ENCODE measurements at regions not wholly inside any gene's neighbourhood (a gene's known extent, or its start where the extent isn't known, plus 50 kb on each side); places are given as distances from the start of the nearest gene placed in this dataset.
"Not testable (repeated sequence)": the region's sequence is repeated elsewhere in the genome, so short reads cannot be mapped to it uniquely, and the experiment has no call there.

DNA sequence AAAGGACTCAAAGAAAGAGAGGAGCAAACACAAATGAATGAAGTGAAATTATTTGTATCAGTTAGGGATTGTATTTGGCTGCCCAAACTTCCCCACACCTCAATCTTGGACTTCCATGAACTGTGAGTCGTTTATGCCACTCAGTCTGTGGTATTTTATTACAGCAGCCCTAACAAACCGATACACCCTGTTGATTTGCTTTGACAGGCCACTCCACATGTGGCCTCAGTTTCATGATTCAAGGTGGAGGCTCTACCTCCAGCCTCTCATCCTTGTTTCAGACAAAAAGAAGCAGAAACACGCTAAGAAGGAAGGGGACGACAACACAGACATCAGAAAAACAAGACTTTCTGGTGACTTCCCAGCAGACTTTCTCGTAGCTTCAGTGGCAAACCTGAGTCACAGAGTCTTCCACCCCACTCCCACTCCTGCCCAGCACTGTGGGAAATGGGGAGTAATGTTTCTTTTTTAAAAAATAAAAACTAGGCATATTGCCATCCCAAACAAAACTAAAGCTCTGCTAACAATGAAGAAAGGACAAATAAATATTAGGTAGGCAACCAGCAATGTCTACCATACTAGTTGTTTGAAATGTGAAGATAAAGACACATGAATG lies 52.2 kb upstream of the ABCA1 start:
- DNase-seq, result no peak

DNA sequence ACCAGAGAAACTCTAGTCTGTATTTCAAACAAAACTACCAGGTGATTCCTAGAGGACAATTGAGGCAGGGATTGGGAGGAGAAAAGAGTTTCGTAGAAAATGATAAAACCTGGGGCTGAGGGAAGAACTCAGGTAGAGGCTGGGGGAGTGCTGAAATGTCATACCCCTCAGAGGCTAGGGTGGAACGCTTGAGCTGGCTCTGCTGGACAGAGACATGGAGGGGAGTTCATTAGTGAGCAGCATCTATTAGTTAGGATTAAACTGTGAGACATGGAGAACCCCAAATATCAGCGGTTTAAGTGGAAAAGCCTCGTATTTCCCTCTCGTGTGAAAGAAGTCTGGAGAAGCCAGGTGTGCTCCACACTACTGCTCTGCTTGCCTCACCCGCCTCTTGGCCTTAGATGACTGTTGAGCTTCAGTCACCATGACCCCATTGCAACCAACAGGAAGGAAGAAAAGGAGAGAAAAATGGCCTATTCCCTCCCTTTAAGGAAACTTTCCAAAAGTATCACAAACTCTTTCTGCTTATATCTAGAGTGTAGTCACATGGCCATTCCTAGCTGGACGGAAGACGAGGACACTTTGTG lies 53.7 kb upstream of the ABCA1 start:
- no peak for DNase-seq

DNA sequence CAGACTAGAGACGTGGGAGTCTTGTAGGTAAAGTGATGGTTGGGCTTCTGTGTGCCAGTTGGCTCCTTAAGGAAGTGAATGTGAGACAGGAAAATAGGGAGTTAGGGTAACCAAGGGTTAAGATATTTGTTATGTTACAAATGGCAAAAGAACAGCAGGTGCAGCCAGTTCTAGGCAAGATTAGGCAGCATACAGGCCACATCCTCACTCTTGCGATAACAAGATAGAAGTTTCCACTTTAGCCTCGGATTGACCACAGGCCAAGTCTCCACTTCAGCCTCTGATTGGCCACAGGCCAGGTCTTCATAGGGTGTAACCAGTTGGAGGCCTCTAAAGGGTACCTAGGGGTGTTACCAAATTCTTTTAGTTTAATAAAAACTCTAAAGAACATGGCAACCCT lies 54.6 kb upstream of the ABCA1 start:
- DNase-seq, result no peak

DNA sequence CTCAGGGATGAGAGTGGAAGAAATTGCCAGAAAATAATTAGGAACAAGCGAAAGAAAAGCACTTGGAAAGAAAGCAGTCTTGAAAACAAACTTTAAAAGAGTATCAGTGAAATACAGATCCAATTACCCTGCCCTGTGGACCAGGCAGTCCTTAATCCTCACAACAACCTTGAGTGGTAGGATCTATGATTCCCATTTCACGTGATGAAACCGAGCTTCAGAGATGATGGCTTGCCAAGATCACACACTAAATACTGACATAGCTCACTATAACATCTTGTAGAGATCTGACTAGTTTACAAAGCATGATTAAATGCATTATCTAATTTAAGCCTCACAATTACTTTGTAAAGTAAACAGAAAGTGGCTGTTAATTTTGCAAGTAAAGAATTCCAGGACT lies 55.5 kb upstream of the ABCA1 start:
- DNase-seq, result no peak

DNA sequence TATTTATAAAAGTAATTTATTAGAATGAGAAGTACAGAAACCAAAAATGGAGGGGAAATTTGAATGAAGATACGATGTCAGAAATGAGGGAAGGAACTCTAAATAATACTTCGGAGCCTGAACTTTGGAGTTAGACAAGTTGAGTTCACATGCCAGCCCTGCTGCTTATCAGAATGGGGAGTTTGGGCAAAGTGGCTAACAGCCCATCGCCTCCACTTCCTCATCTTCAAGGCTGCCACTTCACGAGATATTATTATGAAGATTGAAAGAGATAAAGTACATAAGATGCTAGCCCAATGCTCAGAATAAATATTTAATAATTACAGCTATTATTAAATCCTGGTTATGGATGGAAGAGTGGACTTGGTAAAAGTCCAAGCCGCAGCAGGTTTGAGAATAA lies 56.2 kb upstream of the ABCA1 start:
- no peak for DNase-seq

DNA sequence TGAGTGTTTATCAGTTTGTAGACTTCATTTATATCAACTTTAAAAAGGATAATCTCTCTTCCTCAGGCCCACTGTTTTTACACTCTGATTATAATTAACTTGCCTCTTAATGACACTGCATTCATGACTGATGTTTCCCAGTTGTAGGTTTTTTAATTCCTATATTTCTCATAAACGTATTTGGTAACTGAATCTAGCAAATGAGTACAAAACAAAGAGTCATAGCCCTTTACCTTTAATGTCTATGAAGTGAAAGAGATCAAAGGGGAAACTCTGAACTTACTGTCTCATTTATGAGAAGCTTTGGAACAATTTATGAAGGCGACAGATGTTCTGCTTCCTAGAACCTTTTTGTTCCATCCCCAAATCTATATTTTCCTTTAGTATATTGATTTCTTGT lies 56.6 kb upstream of the ABCA1 start:
- DNase-seq, result no peak

DNA sequence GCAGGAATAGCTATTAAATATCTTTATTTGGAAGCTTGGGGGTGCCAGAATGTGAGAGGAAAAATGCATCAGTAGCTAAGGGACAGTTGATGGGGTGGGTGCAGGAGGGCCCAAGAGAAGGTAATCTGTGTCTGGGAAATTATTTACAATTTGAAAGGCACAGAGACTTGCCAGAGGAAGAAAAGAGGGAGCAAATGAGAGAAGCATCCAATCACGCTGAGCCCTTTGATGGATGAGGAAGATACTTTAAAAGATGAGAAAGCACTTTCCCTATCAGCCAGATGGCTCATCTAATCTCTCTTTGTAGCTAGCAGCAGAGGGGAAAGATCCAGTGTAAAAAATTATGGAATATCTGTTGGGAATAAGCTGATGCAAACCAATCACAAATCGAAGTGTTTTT lies 57.0 kb upstream of the ABCA1 start:
- DNase-seq, result no peak

DNA sequence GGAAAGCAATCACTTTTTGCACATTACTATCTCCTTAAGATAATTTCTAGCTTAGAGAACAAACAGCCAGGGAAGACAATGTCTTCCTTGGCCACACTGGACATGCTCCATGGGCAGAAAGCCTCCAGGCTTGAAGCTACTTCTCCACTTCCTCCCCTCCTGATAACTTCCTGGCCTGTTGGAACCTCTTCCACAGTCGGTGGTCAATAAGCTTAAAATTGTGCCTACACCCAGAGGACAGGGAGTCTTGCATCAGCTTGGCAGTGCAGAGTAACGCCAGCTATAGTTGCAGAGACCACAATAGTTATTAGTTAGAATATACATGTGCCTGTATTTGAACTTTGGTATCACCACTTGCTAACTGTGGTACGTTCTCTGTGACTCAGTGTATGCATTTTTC lies 58.1 kb upstream of the ABCA1 start:
- no peak for DNase-seq

DNA sequence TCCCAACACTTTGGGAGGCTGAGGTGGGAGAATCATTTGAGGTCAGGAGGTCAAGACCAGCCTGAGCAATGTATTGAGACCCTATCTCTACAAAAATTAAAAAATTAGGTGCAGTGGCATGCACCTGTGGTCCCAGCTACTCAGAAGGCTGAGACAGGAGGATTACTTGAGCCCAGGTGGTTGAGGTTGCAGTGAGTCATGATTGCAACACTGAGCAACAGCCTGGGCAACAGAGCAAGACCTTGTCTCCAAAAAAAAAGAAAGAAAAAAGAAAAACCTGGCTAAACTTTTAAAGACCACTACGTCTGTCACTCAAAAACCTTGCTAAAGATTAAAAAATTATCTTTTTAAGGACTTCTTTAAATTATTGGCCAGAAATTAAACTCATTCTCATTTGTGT lies 59.8 kb upstream of the ABCA1 start:
- DNase-seq, result no peak

DNA sequence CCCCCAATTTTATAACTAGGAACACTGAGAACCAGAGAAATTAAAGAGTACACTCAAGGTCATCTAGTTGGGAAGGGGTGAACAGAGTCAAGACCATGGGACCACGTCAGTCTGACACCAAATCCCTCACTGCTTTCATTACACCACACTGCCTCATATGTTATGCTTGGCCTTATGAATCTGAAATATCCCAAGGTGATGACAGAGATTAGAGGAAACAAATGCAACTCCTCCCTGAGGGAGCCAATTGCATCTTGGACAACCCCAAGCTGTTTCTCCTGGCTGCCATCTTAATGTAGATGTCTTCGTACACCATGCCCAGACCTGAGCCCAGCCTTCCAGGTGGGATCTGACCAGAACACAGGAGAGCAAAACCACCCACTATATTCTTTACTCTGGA lies 60.6 kb upstream of the ABCA1 start:
- DNase-seq, result no peak

DNA sequence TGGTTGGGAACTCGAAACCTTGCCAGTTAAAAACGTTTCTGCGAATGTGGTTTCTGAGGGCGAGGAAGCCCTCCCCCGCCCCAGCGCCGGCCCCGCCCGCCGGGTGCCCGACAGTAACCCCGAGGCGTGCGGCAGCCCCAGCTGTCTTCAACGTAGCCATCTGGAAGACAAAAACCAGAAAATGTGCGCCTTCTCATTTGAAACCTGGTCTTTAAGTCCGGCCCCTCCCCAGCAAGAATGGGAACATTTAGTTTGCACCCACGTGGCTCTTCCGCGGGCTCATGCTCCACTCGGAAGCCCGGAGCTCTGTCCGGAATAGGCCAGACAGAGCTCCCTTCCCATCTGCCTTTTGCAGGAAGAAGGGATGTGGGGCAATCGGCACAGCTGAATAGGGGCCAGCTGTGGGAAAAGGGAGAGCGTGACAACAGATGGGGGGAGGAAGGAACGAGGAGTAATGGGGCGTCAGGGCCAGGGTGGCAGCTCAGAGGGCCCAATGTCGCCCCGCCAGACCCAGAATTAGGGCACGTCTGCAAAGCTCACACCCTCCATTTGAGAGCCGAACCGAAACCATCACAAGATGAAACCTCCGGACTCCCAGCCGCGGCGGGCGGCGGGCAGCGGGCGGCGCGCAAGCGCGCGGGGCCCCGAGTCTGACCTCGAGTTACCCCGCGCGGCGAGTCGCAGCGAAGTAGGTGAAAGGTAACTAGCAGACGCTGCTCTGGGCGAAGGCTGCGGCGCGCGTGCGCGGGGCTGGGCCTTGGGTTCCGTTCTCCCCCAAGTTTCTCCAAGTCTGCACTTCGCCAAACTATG lies 63.4 kb upstream of the ABCA1 start:
- DNase-seq, result peak; percentile 58 to 95 (median 71)

DNA sequence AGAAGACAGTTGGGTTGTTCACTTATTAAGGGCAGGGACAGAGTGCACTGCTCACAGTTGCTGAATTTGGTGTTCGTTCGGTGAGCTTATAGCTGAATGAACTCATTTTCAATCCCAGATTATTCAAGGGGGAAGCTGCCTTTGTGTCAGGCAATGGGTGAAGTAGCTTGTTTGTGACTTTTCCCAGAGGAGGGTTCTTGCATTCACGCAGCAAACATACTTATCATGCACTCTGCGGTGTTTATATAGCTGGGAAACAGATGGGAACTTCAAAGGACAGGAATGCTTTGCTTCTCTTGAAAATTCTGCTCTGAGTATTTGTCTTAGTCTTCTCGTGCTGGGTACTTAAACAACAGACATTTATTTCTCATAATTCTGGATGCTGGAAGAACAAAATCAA lies 64.7 kb upstream of the ABCA1 start:
- no peak for DNase-seq

DNA sequence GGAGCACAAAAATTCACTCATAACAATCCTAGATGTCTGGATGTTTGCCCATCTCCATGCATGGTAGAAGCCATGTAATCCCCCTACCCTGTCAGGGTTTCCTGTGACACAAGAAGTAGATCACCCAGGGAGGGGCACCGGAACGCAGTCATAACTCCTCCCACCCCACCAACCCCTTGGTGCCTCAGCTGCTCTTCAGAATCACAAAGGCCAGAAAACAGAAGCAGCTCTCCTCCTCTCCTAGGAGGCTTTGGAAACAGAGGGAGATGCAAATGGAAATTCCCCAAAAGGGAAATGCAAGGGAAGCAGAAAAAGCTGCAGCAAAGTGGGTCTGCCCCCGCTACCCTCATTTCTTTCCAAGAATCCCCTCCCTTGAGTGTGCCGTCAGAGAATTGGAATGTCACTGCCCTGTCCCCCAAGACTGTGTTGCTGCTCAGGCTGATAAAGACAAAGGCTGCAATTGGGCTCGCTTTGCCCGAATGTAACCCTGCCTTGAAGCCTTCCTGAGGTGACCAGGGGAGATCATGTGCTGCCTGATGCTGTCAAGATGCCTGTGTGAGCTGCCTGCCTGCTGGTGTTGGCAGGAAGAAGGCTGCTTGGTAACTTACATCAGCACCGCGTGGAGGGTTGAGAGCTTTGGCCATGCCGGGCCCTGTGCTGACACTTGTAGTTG lies 65.5 kb upstream of the ABCA1 start:
- peak in 2 of 5 experiments; percentile 27 to 65 for DNase-seq

DNA sequence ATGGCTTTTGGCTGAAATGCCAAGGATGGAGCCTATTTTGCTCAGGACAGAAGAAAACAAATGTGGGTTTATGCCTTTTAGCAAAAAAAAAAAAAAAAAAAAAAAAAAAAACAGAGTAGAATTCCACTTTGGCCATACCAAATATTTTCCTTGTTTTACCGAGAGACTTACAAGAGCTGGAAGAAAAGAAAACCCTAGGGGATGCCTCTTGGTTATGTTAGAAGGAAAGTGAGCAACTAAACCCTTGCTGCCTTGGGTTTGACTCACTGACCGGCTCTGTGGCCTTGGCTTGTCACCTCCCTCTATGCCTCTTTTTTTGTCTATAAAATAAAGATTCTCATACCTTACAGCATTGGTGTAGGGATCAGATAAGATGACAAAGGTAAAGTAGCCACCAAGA lies 69.6 kb upstream of the ABCA1 start:
- DNase-seq, result no peak

DNA sequence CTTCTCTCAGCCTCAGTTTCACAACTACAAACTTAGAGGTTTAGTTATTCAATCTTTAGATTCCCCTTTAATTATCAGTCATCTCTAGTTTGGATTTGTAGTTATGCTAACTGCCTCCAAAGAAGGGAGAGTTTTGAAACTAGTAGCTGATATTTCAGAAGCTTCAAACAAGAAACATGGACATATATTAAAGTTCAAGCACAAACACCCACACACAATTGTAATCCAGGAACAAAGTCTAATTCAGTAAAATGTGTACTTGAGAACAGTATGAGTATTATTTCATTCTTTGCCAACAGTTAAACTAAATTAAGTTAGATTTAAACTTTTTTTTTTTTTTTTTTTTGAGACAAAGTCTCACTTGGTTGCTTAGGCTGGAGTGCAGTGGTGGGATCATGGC lies 71.2 kb upstream of the ABCA1 start:
- no peak for DNase-seq

DNA sequence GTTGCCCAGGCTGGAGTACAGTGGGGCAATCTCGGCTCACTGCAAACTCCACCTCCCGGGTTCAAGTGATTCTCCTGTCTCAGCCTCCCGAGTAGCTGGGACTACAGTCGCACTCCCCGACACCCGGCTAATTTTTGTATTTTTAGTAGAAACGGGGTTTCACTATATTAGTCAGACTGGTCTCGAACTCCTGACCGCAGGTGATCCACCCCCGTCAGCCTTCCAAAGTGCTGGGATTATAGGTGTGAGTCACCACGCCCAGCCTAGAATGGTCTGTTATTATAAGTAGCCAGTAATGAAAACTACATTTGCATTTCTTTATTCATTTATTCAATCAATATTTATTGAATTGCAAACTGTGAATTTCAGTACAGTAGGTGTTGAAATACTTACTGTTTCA lies 72.6 kb upstream of the ABCA1 start:
- DNase-seq, result not testable (repeated sequence)

DNA sequence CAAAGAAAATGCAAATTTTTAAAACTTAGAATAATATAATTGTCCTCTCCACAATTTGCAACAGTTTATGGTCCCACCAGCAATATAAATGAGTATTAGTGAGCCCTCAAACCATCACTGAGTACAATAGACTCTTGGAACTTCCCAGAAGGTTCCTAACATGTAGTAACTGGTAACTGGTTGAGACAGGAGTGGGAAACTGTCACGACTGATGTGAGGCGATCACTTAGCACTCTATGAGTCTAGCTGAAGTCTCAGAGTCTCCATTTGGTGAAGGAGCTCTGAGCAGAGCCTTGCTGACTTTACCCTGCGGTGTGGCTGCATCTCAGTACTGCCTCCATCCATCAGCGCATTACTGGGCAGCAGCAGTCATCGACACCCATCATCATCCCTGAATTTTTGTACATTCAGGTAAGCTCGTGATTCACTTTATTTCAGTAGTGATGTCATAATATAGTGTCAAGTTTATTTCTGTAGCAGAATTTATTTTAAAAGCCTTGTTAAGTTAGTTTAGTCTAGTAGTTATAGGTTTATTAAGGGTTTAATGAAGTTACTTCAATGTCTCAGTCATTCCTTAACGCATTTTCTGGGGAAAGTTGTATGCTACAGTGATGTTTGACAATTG lies 76.6 kb upstream of the ABCA1 start:
- DNase-seq, result no peak

DNA sequence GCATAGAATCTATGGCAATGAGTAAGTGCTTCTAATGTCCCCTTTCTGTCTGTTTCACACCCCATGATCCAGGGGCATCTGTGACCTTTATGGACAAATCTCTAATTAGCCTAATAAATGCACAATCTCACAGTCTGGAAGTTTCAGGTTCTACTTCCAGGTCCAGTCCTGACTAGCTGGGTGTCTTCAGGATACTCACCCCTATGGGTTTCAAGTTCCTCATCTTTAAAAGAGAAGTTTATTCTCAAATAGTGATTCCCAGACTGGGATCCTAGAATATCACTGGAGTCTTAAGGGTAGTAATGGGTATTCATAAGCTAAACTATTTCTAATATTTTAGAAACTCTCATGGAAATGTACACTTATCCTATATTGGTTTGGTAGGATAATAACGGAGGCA lies 77.2 kb upstream of the ABCA1 start:
- DNase-seq, result no peak

DNA sequence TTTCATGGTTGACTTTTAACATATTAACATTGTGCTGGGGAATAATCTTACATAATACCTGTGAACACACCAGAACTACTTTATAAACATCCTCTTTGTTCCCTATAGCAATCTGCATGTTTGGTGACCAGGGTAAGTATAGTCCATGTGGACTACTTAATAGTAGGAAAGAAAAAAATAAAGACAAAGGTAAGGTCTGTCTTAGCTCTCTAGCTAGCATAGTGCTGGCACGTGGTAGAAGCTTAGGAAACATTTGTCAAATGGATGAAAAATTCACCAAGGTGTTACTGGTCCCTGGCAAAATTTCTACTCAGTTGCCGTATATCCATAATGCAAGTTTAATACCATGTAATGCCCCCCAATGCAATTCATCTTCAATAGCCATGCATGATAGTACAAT lies 78.6 kb upstream of the ABCA1 start:
- no peak for DNase-seq

DNA sequence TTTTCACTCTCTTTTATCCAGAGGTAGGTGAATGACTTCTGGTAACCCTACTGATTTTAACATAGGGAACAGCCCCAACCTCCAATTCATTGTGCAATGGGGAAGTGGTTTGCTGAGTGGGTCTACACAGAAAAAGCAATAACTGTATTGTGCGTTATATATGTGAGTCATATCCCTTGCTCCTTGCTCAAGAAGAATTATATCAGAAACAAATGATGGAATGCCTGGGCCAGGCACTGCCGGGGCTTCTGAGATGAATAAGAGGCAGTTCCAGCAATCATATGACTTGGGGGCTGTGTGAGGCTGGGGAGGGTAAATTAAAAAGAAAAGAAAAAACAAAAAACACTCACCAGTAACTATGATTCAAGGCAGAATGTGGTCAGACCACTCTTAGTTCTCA lies 79.2 kb upstream of the ABCA1 start:
- no peak for DNase-seq

DNA sequence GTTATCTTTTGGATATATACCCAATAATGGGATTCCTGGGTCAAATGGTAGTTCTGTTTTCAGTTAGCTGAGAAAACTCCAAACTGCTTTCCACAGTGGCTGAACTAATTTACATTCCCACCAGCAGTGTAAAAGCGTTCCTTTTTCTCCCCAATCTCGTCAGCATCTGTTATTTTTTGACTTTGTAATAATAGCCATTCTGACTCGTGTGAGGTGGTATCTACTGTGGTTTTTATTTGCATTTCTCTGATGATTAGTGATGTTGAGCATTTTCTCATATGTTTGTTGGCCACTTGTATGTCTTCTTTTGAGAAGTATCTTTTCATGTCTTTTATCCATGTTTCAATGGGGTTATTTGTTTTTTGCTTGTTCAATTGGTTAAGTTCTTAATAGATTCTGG lies 82.1 kb upstream of the ABCA1 start:
- DNase-seq, result not testable (repeated sequence)

DNA sequence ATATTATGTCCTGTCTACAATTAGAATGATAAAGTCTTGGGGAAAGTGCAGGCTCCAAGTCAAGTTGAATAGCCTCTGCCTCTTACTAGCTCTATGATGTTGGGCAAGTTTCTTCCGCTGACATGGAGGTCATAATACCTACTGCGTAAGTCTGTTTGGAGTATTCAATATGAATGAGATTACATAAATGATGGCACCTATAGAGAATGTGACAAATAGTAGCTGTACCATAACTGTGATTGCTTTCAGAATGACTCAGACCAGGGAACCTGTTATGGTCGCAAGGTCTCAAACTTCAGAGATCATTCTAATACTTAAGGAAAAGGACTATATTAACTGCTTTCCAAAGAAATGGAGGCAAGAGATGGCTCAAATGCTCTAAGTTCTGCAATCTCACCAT lies 94.0 kb upstream of the ABCA1 start:
- DNase-seq, result no peak

DNA sequence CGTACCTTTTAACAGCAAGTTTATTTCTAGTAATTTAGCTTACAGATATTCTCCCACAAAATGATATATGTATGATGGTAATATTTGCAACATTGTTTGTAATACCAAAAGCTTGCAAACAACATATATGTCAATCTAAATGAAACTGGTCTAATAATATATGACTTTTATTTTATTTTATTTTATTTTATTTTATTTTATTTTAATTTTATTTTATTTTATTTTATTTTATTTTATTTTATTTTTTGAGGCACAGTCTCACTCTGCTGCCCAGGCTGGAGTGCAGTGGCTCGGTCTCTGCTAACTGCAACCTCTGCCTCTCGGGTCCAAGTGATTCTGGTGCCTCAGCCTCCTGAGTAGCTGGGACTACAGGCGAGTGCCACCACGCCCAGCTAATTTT lies 94.6 kb upstream of the ABCA1 start:
- DNase-seq, result not testable (repeated sequence)

Measured in T-helper 2 cell (primary cell).